ENCODE measurements at regions not wholly inside any gene's neighbourhood (a gene's known extent, or its start where the extent isn't known, plus 50 kb on each side); places are given as distances from the start of the nearest gene placed in this dataset.
"Not testable (repeated sequence)": the region's sequence is repeated elsewhere in the genome, so short reads cannot be mapped to it uniquely, and the experiment has no call there.

- TF ChIP-seq CTCF (conservative IDR thresholded peaks at IDR 0.05; ENCODE audit: control insufficient read depth, insufficient read depth, low read depth, low read length) = no peak
- no peak overlapping the region for H3K4me3 ChIP-seq (ENCODE audit: control insufficient read depth, low read depth, low read length)
- DNase-seq (ENCODE audit: low read depth) = no peak
Measured at GRCh38 chr4:160709546-160709945, 1454.3 kb downstream of the FSTL5 start.

GRCh38 chr4:160716551-160716950, 1447.2 kb downstream of the FSTL5 start:
- no peak overlapping the region for H3K4me3 ChIP-seq (ENCODE audit: control insufficient read depth, low read depth, low read length)
- TF ChIP-seq CTCF (conservative IDR thresholded peaks at IDR 0.05; ENCODE audit: control insufficient read depth, insufficient read depth, low read depth, low read length) = no peak
- DNase-seq (ENCODE audit: low read depth) = no peak

- H3K4me3 ChIP-seq (ENCODE audit: control insufficient read depth, low read depth, low read length) = no peak overlapping the region
- no peak for DNase-seq (ENCODE audit: low read depth)
- TF ChIP-seq CTCF (conservative IDR thresholded peaks at IDR 0.05; ENCODE audit: control insufficient read depth, insufficient read depth, low read depth, low read length) = no peak
Measured at GRCh38 chr4:160717848-160718247, 1446.0 kb downstream of the FSTL5 start.

GRCh38 chr4:160724063-160724462, 1439.7 kb downstream of the FSTL5 start:
- H3K4me3 ChIP-seq (ENCODE audit: control insufficient read depth, low read depth, low read length) = no peak overlapping the region
- DNase-seq (ENCODE audit: low read depth) = no peak
- no peak for TF ChIP-seq CTCF (conservative IDR thresholded peaks at IDR 0.05; ENCODE audit: control insufficient read depth, insufficient read depth, low read depth, low read length)

- no peak for TF ChIP-seq CTCF (conservative IDR thresholded peaks at IDR 0.05; ENCODE audit: control insufficient read depth, insufficient read depth, low read depth, low read length)
- no peak overlapping the region for H3K4me3 ChIP-seq (ENCODE audit: control insufficient read depth, low read depth, low read length)
- DNase-seq (ENCODE audit: low read depth) = no peak
Measured at GRCh38 chr4:160745126-160745525, 1418.7 kb downstream of the FSTL5 start.

GRCh38 chr4:160746585-160746984, 1417.2 kb downstream of the FSTL5 start:
- not testable (repeated sequence) for DNase-seq (ENCODE audit: low read depth); H3K4me3 ChIP-seq (ENCODE audit: control insufficient read depth, low read depth, low read length)

- no peak for TF ChIP-seq CTCF (conservative IDR thresholded peaks at IDR 0.05; ENCODE audit: control insufficient read depth, insufficient read depth, low read depth, low read length)
- no peak for DNase-seq (ENCODE audit: low read depth)
Measured at GRCh38 chr4:160772668-160773067, 1391.1 kb downstream of the FSTL5 start.

More at GRCh38 chr4:160772668-160773067, 1391.1 kb downstream of the FSTL5 start:
- H3K4me3 ChIP-seq (ENCODE audit: control insufficient read depth, low read depth, low read length) = no peak overlapping the region

Measured in fibroblast of mammary gland (primary cell).